ENCODE measurements at regions not wholly inside any gene's neighbourhood (a gene's known extent, or its start where the extent isn't known, plus 50 kb on each side); places are given as distances from the start of the nearest gene placed in this dataset.

DNA sequence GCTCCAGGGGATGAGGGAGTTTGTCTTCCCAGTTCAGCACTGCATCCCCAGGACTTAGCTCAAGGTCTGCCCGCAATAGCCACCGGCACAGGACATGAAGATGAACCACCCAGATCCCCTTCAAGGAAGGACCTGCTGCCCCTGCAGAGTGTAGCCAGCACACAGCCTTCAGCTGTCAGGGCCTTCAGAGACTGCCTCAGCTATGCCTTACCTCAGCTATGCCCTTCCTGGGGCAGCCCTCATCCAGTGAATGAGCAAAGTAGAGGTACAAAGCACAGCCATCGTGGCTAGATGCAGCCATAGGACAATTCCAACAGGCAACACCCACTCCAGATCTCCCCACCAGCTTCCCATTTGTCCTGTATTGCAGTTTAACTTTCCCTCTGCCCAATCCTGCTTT is 291.2 kb upstream of the STT3B start:
- TF ChIP-seq, protein P1, sequence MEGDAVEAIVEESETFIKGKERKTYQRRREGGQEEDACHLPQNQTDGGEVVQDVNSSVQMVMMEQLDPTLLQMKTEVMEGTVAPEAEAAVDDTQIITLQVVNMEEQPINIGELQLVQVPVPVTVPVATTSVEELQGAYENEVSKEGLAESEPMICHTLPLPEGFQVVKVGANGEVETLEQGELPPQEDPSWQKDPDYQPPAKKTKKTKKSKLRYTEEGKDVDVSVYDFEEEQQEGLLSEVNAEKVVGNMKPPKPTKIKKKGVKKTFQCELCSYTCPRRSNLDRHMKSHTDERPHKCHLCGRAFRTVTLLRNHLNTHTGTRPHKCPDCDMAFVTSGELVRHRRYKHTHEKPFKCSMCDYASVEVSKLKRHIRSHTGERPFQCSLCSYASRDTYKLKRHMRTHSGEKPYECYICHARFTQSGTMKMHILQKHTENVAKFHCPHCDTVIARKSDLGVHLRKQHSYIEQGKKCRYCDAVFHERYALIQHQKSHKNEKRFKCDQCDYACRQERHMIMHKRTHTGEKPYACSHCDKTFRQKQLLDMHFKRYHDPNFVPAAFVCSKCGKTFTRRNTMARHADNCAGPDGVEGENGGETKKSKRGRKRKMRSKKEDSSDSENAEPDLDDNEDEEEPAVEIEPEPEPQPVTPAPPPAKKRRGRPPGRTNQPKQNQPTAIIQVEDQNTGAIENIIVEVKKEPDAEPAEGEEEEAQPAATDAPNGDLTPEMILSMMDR (IDR thresholded peaks at IDR 0.05): no peak
- TF ChIP-seq POLR2A (IDR thresholded peaks at IDR 0.05): no peak
- no peak for TF ChIP-seq POLR2AphosphoS5 (IDR thresholded peaks at IDR 0.05)

All from prostate gland (tissue), 2 donors.